NCI-H748 (cell line): ENCODE measurements at regions not wholly inside any gene's neighbourhood (a gene's known extent, or its start where the extent isn't known, plus 50 kb on each side); places are given as distances from the start of the nearest gene placed in this dataset.

Experiments
- DNase-seq: peaks from one replicate; lab custom pipeline; 2025; ENCODE audit not compliant: unreplicated experiment; lab: John Stamatoyannopoulos, UW

DNA sequence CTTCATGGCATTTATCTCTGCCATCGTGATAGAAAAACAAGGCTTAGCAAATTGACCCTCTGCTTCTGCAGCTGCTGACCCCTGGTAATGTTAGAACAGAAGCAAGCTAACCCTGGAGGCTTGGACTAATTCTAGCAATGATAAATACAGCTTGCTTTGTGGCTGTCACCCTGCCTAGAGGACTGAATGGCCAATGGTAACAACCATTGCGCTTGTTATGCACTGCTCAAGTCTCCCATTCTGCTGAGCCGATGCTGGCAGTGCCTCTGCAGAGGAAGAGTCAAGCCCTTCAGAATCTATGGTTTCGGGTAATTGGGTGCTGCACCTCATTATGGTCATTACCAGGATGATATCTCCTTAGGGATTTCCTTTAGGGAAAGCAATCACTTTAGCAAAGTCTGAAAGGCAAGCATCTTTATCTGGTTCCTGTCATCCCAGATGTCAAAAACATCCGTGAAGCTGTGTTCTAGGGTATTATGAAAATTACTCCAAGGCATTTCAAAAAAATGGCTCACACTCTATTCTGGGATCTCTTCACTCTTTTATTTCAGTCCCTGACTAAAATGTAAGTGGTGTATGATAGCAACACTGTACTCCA lies 186.8 kb upstream of the DLGAP1 start:
- DNase-seq, result no peak

DNA sequence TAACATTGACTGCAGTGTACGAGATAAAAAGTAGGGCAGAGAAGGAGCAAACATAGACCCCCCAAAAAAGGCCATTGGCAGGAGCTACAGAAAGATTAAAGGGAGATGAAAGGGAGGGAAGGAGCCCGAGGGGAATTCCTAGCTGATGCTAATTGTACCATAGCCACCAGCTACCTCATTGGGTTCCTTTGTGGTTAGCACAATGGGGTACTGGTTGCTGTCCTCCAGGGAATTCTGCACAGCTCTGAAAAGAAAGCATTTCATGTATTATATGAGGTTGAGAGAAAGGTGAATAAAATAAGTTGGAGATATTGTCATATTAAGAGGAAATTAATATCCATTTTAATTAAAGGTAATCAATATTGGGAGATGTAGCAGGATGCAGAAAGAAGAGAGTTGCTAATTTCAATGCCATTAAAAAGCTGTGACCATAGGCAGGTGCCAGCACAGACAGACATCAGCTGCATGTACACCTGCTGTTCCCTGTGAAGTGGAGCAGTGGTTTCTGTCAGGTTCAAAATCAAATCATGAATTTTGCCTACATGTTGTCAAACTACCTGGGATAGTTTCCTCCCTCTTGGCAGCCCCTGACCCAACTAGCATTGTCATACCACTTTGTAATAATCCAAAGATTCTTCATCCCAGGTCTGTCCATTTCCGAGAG lies 185.4 kb upstream of the DLGAP1 start:
- DNase-seq, result no peak

DNA sequence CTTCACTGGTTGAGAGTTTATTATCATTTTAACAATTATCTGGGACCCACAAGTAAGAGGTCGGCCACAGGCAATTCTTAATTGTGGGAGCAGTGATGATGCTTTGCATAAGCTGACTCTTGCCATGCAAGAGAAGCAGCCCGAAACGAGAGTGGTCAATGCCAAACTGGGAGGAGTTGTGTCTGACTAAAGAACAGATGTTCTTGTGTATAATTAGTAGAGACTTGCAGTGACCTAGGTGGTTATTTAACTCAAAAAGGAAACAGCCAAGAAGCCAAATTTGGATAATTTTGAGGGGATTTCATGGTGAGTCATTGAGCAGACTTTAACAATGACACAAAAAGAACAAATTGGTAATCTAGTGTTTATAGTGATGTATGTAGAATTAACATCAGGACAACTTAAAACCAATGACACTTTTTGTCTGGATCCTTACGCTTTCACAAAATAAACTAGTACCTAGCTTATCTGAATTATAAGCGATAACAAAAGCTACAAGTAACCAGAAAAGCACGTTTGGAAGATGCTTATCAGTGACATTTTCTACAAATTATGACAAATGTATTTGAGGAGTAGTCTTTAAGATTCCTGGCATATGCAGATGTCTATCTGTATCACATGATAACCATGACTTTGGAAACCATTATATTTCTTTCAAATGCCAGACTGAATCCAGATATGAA lies 184.7 kb upstream of the DLGAP1 start:
- DNase-seq, result no peak

DNA sequence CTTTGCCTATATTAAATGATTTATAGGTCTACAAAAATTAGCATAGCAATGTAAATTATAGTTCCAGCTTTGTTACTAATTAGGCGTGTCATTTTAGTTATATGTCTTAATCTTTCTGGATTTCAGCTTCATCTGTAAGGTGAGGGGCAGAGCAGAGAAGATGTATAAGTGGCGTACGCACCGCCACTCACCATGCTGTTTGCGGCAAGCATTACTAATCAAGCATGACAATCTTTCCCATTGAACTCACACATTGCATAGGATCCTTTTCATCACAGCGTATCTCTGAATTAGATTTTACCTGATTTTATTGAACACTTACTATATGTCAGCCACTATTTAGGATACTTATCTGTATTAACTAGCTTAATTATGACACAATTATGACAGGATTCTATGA lies 183.6 kb upstream of the DLGAP1 start:
- DNase-seq, result no peak

DNA sequence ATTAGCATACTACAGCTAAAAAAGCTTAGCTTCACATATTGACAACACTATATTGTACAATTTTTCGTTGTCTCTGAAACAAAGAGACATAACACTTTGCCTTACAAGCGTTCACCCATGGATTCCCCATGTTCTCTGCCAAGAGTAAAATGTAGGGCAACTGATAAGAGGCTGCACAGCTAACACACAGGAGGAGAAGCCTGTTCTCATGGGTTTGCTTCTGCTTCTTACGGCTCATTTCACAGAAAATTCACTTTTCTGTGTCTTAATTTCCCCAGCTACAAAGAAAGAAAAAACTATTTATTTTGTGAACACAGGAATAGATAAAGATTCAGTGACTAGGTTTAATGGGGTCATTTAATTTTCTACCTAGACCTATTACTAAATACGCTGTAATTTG lies 182.8 kb upstream of the DLGAP1 start:
- no peak for DNase-seq

DNA sequence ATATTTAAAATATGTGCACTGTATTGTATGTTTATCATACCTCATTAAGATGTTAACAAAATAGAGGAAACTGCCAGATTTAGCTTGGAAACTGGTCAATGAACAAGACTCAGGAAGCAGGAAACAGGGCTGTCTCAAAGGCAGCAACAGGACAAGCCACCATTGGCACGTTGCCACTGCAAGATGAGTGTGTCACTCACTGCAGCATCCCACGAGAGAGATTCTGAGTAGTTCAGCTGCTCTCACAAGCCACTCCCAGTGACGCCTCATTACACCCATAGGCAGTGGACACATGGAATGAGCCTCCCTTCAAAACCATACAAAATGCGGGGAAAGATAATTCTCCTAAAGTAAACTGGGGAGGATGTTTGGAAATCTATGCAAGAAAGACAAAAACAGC lies 181.9 kb upstream of the DLGAP1 start:
- no peak for DNase-seq

DNA sequence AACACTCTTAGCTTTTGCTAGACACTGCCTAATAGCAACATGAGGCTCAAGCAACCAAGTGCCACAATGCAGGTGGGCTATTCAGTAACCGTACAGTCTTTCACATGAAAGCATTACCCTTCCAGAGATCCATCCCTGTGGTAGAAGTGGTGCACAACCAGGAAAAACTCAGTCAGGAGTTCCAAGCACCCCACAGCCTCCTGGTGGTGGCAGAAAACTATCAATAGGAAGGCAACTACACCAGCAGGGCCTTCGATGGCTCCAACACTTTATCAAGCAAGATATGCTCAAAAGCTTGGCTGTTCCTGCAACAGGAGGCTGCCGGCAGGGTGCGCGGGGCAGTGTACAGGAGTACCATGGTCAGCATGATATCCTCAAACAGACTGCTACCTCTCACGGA lies 176.1 kb upstream of the DLGAP1 start:
- DNase-seq, result no peak

DNA sequence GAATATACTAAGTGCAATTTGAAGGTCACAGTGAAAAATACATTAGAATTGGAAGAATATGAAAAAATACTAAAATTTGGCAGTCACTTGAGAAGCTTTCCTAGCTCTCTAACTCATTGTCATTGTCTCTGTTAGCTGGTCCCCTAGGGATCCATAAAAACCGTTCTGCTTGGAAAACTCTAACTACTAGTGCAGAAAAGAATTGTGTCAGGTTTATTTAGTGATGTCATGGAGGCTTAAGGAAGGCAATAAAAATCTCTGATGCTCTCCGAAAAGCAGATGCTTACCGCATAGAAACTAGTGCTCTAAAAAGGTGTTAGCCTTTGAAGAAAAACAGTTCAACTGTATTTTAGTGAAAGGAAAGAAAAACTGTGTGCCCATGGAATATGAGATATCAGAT lies 150.1 kb upstream of the DLGAP1 start:
- DNase-seq, result no peak

DNA sequence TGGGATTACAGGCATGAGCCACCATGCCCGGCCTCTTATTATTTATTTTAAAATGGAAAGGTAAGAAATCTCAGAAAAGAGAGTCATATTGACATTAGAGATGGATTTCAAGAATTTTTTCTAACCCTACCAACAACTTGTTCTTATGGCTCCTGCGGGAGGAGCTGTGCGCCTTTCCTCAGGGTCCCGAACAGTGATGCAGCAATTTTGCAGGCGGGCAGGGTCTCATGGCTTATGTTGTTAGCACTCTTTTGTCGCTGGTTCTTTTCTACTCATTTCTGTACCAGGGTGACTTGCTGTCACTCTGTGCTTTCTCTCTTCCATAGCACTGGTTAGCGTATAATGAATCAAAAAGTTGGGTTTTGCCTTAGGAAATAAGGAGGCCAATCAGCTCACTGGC lies 148.8 kb upstream of the DLGAP1 start:
- DNase-seq, result no peak

DNA sequence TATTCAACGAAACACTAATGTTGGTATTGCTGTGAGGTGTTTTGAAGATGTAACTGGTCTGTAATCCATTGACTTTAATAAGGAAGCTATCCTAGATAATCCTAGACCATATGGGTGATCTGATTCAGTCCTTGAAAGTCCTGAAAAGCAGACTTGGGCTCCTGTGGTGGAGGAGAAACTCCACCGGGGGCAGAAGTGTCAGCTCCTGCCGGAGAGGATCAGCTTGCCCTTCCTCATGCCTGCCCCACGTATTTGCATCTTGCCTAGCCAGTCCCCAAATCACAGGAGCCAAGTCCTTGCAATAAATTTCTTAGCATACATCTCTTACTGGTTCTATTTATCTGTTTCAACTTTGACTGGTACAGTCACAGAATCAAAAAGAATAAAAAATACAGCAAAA lies 144.2 kb upstream of the DLGAP1 start:
- no peak for DNase-seq

DNA sequence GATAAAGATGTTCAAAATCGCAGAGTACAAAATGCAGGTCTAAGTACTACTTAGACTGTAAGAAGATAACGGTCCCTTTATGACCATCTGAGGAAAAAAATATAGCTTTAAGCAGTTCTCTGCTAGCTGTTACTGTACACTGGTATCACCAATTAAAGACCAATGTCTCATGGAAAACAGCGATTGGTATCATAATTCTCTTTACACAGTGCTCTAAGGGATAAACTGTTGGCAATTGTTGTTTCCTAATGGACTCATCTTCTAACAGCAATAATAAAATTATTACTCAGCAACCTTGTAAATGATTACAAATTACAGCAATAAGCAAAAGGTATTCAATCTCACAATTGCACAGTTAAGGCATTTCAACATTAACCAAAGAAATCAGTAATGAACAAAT lies 142.2 kb upstream of the DLGAP1 start:
- no peak for DNase-seq

DNA sequence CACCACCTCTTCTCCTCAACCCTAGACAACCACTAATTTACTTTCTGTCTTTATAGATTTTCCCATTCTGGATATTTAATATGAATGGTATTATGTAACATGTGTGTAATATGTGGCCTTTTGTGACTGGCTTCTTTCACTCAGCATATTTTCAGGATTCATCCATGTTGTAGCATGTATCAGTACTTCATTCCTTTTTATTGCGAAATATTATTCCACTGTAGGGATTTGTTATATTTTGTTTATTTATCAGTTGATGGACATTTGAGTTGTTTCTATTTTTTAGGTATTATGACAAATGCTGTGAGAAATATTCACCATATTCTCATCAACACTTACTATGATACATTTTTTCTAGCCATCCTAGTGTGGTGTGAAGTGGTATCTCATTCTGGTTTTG lies 138.8 kb upstream of the DLGAP1 start:
- no peak for DNase-seq

DNA sequence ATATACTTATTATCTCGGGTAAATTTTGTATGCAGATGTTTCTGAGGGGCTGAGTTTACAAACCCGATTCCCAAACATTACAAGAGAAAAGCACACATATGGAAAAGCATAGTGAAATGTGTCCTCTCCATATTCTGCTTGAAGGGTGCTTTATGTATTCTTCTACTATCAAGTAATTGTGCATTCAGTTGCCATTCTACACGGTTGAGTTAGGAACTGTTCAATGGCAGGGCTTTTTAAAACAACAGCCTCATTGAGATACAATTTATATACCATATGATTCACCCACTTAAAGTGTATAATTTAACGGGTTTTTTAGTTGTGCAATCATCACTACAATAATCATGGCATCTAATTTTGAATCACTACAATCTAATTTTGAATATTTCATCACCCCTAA lies 138.4 kb upstream of the DLGAP1 start:
- no peak for DNase-seq

DNA sequence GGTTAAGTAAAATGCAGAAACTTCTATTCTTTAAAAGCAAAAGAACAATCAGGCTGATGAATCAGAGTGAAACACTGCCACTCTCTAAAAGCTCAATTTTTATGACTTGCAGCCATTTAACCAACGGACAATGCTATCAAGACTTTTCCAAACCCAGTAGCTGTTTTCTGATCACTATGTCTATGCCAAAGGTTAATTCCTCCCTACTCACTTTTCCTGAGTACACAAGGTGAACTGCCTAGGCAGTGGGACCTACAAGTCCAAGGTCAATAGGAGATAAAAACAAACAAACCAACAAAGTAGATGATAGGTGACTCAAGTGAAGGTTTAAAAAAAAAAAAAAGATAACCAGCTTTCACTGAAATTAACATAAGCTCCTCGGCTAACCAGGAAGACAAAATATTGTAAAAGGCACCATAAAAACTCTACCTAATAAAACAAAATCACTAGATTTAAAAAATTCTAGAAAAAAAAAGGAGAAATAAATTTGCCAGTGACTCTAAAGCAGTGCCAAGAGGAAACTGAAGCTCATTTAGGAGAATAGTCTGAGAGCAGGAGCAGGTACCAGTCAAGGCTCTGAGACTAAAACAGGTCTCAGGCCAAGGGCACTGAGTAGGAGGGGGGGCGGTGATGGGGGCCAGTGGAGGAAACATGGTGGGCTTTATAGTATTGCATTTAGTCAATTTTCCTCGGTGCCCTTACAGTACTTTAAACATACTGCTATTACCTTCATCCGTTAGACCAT lies 134.1 kb upstream of the DLGAP1 start:
- DNase-seq, result no peak

DNA sequence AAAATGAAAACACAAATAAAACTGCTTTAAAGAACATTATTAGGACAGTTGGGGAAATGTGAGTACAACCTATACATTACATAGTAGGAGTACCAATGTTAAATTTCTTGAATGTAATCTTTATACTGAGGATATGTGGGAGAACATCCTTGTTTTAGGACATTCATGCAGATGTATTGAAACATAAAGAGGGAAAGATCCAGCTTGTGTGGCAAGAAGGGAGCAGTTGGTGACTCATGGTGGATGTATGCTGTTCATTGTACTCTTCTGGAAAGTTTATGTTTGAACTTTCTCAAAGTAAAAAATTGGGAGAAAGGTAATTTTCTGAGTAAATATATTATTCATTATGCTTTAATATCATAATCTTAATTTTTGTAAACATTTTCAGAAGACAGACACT lies 132.1 kb upstream of the DLGAP1 start:
- DNase-seq, result no peak

DNA sequence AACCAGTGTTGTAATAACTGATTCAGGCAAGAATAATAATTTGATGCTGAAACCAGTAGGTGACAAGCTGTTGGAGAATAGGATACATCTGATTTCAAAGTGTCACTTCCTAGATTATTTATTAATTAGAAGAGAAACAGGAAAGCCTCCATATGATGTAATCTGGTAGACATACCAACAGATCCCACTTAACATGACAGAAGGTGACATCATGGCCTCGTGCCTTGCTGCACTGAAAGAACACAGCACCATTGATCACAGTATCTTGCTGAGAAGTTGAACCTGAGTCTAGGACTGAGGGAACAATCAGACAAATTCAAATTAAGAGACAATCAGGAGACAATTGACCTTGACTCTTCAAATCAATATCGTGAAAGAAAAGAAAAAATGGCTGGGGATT lies 131.6 kb upstream of the DLGAP1 start:
- DNase-seq, result no peak

DNA sequence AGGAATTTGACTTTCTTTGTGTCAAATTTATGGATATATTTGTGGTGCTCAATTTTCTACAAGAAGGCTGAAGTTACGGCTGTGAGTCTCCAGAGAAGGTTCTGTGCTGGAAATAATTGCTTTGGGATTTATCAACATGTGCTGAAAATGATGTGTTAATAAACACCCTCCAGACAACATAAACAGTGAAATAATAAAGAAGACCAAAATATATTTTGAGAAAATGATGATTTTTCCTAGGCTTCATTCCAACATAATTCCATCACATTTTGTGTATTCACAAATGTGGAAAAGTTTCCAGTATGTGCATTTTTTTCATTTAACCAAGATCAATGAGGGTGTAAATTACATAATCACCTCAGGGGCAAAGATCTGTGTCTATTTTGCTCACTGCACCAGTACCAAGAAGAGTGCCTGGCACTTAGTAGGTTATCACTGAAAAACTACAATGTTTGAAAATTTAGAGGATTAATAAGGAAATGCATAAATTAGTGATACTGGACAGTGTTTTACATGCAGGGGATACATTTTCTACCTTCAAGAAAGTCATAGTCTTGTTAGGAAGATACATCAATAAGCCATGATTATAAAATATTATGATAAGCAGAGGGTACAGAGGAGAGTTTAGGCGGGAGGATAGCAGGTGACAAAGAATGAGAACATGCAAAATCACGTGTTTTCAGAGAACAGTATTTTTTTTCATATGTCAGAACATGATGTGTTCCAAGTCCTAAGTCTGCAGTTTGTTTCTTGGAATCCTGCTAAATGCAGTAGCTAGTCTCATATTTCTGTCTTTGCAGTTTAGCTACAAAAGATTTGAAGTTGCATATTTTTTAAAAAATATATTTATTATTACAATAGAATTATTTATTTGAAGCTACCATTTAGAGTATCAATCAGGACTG lies 127.6 kb upstream of the DLGAP1 start:
- DNase-seq, result no peak

DNA sequence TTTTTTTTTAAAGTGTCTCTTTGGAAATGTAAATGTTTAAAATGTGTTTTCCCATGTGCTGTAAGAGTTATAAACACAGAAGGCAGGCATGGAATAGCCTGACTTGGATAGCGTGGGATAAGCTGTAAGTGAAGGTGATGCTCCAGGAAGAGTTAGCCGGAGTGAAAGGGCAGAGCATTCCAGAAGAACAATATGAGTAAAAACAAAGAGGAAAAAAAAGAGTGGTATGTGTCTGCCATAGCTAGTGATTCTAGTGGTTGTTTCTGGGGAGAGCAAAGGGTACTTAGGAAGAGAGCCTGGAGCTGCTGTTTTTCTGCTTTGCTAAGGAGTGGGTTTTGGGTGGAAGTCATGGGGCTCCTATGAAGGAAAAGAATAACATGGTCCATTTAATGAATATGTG lies 126.9 kb upstream of the DLGAP1 start:
- no peak for DNase-seq

DNA sequence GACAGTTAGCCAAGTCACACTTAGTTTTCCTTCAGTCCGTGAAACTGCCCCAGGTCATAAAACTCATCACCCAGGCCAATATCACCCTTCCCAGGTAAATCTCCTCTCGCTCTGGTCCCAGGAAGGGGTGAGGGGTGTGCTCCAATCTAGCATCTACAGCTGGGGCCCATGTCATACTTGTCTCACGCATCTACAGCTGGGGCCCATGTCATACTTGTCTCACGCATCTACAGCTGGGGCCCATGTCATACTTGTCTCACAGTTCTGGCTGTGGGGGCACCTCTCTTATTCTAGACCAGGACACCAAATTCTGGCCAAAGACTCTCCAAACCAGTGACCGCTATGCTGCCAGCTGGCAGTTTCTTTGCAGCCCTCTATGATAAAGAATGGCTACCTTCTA lies 123.3 kb upstream of the DLGAP1 start:
- DNase-seq, result no peak

DNA sequence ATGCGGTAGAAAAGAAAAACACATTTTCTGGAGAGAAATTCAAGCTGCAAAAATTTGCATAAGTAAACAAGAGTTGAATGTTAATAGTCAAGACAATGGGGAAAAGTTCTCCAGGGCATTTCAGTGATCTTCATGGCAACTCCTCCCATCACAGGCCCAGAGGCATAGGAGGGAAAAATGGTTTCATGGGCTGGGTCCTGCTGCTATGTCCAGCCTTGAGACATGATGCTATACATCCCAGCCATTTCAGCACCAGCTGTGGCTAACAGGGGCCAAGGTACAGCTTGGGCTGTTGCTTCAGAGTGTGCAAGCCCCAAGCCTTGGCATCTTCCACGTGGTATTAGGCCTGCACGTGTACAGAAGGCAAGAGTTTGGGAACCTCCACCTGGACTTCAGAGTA lies 118.6 kb upstream of the DLGAP1 start:
- no peak for DNase-seq

DNA sequence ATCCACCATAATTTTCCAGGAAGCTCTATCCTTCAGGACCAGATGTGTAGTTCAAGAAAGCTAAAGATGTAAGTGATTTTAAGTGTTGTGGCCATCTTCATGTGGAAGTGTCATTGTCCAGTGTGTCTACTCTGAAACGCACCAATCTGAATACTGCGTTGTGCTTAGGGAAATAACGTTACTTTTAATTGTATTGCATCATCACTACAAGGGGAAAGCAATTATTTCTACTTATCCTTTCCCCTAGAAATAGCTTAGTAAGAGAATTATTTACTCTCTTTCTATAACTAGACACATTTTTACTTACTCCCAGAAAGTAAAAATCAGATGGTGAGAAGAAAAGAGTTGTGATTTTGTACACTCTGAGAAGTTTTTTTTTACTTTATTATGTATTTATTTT lies 102.4 kb upstream of the DLGAP1 start:
- no peak for DNase-seq
